ENCODE measurements at regions not wholly inside any gene's neighbourhood (a gene's known extent, or its start where the extent isn't known, plus 50 kb on each side); places are given as distances from the start of the nearest gene placed in this dataset.
A peak's percentile ranks its signal among the peaks of the same experiment; 100 is the strongest.

- DNase-seq (ENCODE audit: extremely low read depth, insufficient read length) = no peak
- no peaks in the 10 kb centered on the region for H3K27me3 ChIP-seq (replicated peaks; ENCODE audit: control insufficient read depth, insufficient read depth, low read length)
Measured at GRCh38 chr15:31469786-31470525, 143.3 kb downstream of the KLF13 start.

GRCh38 chr15:31470756-31471155, 144.1 kb downstream of the KLF13 start:
- no peak overlapping the region for H3K4me3 ChIP-seq (replicated peaks; ENCODE audit: low read depth, low read length)
- no peak for TF ChIP-seq CTCF (IDR thresholded peaks at IDR 0.05; ENCODE audit: insufficient read depth, low read length, poor library complexity, severe bottlenecking)
- no peaks in the 10 kb centered on the region for H3K36me3 ChIP-seq (ENCODE audit: control insufficient read depth, insufficient read depth, low read length)
- DNase-seq (ENCODE audit: extremely low read depth, insufficient read length) = no peak
- H3K27me3 ChIP-seq (replicated peaks; ENCODE audit: control insufficient read depth, insufficient read depth, low read length) = no peaks in the 10 kb centered on the region

More at GRCh38 chr15:31469786-31470525, 143.3 kb downstream of the KLF13 start:
- Histone ChIP-seq H3K4me3 (replicated peaks; ENCODE audit: low read depth, low read length) (no peak overlapping the region), H3K36me3 (ENCODE audit: control insufficient read depth, insufficient read depth, low read length) (no peaks in the 10 kb centered on the region)
- no peak for TF ChIP-seq CTCF (IDR thresholded peaks at IDR 0.05; ENCODE audit: insufficient read depth, low read length, poor library complexity, severe bottlenecking)

- TF ChIP-seq CTCF (IDR thresholded peaks at IDR 0.05; ENCODE audit: insufficient read depth, low read length, poor library complexity, severe bottlenecking) = no peak
- Histone ChIP-seq H3K36me3 (ENCODE audit: control insufficient read depth, insufficient read depth, low read length) (no peaks in the 10 kb centered on the region), H3K27me3 (replicated peaks; ENCODE audit: control insufficient read depth, insufficient read depth, low read length) (no peaks in the 10 kb centered on the region), H3K4me3 (replicated peaks; ENCODE audit: low read depth, low read length) (no peak overlapping the region)
- no peak for DNase-seq (ENCODE audit: extremely low read depth, insufficient read length)
Measured at GRCh38 chr15:31471731-31472430, 145.2 kb downstream of the KLF13 start.

GRCh38 chr15:31472636-31473384, 146.2 kb downstream of the KLF13 start:
- no peaks in the 10 kb centered on the region for H3K27me3 ChIP-seq (replicated peaks; ENCODE audit: control insufficient read depth, insufficient read depth, low read length)
- peak; percentile 72 for DNase-seq (ENCODE audit: extremely low read depth, insufficient read length)
- no peak for TF ChIP-seq CTCF (IDR thresholded peaks at IDR 0.05; ENCODE audit: insufficient read depth, low read length, poor library complexity, severe bottlenecking)
- peak overlapping the region; percentile 53 for H3K4me3 ChIP-seq (replicated peaks; ENCODE audit: low read depth, low read length)
- no peaks in the 10 kb centered on the region for H3K36me3 ChIP-seq (ENCODE audit: control insufficient read depth, insufficient read depth, low read length)

GRCh38 chr15:31473385-31474058, 146.9 kb downstream of the KLF13 start:
- TF ChIP-seq CTCF (IDR thresholded peaks at IDR 0.05; ENCODE audit: insufficient read depth, low read length, poor library complexity, severe bottlenecking) = no peak
- no peaks in the 10 kb centered on the region for H3K36me3 ChIP-seq (ENCODE audit: control insufficient read depth, insufficient read depth, low read length)
- peak overlapping the region; percentile 53 for H3K4me3 ChIP-seq (replicated peaks; ENCODE audit: low read depth, low read length)
- no peaks in the 10 kb centered on the region for H3K27me3 ChIP-seq (replicated peaks; ENCODE audit: control insufficient read depth, insufficient read depth, low read length)
- DNase-seq (ENCODE audit: extremely low read depth, insufficient read length) = no peak
